Calu3 (cell line): ENCODE measurements at regions not wholly inside any gene's neighbourhood (a gene's known extent, or its start where the extent isn't known, plus 50 kb on each side); places are given as distances from the start of the nearest gene placed in this dataset.
"Not testable (repeated sequence)": the region's sequence is repeated elsewhere in the genome, so short reads cannot be mapped to it uniquely, and the experiment has no call there.

ENCODE experiments used
- BruUV-seq: library from RNA; stranded (reverse); fragments of 400-500 nt; replicated peaks from 2 replicates; lab custom pipeline; 2021; lab: Mats Ljungman, UMichigan
- CTCF ChIA-PET: fragments of 300-600 bp; sonication (Branson Sonifier 250); formaldehyde crosslinking; loops from one replicate; lab custom pipeline; 2022; ENCODE audit warnings: antibody characterized with exemption; lab: Charles Lee
- DNase-seq: peaks from one replicate; pipeline ENCODE4 v3.0.0; 2022
- H3K27ac Mint-ChIP-seq: one replicate; pipeline ENCODE4 v1.8.0; 2022; ENCODE audit warnings: mixed read lengths; ENCODE audit not compliant: unreplicated experiment
- H3K27me3 Mint-ChIP-seq: one replicate; pipeline ENCODE4 v1.8.0; 2022; ENCODE audit warnings: mixed read lengths; ENCODE audit not compliant: unreplicated experiment
- H3K36me3 Mint-ChIP-seq: one replicate; pipeline ENCODE4 v1.8.0; 2022; ENCODE audit warnings: mild to moderate bottlenecking, moderate library complexity, mixed read lengths; ENCODE audit not compliant: insufficient read depth, unreplicated experiment
- H3K4me1 Mint-ChIP-seq: one replicate; pipeline ENCODE4 v1.8.0; 2022; ENCODE audit warnings: mild to moderate bottlenecking, low read depth, mixed read lengths; ENCODE audit not compliant: unreplicated experiment
- H3K4me3 Mint-ChIP-seq: one replicate; pipeline ENCODE4 v1.8.0; 2022; ENCODE audit warnings: mild to moderate bottlenecking, low read depth, moderate library complexity, mixed read lengths; ENCODE audit not compliant: unreplicated experiment
- H3K9me3 Mint-ChIP-seq: one replicate; pipeline ENCODE4 v1.8.0; 2022; ENCODE audit warnings: low read depth, mixed read lengths; ENCODE audit not compliant: unreplicated experiment
- intact Hi-C: fragments of 100-400 bp; cut with micrococcal nuclease; formaldehyde crosslinking; loops from one replicate; pipeline ENCODE4 v1.10.0; 2022; ENCODE audit not compliant: unreplicated experiment
- TF ChIP-seq, protein P1 (sequence below): fragments of 200-600 bp; IDR thresholded peaks from one replicate; pipeline ENCODE4 v1.8.0; 2022; ENCODE audit warnings: antibody characterized with exemption; ENCODE audit not compliant: unreplicated experiment

DNA sequence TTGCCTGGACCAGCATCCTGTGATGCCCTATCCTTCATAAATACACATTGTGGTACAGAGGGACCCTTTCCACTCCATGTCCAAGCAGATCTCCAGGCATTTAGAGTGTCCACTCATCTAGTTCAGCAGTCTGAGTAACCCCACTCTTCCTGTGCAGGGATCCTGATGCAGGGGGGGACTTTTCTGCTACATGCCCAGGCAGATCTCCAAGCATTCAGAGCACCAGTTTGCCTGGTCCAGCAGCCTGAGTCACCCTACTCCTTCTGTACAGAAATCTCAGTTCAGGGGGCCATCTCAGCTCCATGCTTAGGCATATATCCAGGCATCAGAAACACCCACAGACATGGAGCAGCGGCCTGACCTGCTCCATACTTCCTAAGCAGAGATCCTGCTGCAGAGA lies 1089.8 kb downstream of the FAT4 start:
- Mint-ChIP-seq H3K27ac (no peak overlapping the region), H3K9me3 (no peaks in the 10 kb centered on the region), H3K4me3 (no peak overlapping the region), H3K4me1 (no peaks in the 10 kb centered on the region), H3K36me3 (no peaks in the 10 kb centered on the region), H3K27me3 (no peaks in the 10 kb centered on the region)
- TF ChIP-seq, protein P1, sequence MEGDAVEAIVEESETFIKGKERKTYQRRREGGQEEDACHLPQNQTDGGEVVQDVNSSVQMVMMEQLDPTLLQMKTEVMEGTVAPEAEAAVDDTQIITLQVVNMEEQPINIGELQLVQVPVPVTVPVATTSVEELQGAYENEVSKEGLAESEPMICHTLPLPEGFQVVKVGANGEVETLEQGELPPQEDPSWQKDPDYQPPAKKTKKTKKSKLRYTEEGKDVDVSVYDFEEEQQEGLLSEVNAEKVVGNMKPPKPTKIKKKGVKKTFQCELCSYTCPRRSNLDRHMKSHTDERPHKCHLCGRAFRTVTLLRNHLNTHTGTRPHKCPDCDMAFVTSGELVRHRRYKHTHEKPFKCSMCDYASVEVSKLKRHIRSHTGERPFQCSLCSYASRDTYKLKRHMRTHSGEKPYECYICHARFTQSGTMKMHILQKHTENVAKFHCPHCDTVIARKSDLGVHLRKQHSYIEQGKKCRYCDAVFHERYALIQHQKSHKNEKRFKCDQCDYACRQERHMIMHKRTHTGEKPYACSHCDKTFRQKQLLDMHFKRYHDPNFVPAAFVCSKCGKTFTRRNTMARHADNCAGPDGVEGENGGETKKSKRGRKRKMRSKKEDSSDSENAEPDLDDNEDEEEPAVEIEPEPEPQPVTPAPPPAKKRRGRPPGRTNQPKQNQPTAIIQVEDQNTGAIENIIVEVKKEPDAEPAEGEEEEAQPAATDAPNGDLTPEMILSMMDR = no peak
- CTCF ChIA-PET = no interaction called here
- BruUV-seq = no TSS peak
- DNase-seq = no peak
- intact Hi-C loops = no loop called here

DNA sequence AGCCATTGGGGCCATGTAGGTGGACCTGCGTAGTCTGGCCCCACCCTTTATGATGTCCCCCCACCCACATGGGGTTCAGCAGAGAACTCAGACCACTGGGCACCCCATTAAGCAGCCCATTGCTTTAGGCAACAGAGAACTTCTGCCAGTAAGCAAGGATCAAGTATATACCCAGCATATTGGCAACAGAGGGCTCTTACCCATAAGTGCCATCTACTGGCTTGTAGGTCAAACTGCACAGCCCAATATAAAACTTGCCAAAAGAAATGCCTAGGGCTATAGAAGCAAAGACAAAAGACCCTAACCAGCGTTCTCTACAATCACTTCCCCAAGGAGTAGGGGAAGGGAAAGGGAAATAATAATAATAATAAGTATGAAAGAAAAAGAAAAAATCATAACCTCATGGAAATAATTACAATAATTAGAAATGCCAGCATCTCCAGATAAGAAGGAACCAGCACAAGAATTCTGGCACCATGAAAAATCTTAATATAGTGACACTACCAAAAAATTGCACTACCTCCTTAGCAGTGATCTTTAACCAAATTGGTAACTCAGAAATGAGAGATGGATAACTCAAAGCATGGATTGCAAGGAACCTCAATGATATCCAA lies 1090.7 kb downstream of the FAT4 start:
- BruUV-seq = no TSS peak
- Mint-ChIP-seq H3K4me1 (no peaks in the 10 kb centered on the region), H3K36me3 (no peaks in the 10 kb centered on the region), H3K4me3 (no peak overlapping the region), H3K9me3 (no peaks in the 10 kb centered on the region), H3K27ac (no peak overlapping the region), H3K27me3 (no peaks in the 10 kb centered on the region)
- CTCF ChIA-PET = no interaction called here
- intact Hi-C loops = loop anchor here (5.0 kb wide), 1 partner anchor 1088 kb away; no protein-coding TSS in a partner anchor
- DNase-seq = no peak
- TF ChIP-seq, protein P1 = no peak

DNA sequence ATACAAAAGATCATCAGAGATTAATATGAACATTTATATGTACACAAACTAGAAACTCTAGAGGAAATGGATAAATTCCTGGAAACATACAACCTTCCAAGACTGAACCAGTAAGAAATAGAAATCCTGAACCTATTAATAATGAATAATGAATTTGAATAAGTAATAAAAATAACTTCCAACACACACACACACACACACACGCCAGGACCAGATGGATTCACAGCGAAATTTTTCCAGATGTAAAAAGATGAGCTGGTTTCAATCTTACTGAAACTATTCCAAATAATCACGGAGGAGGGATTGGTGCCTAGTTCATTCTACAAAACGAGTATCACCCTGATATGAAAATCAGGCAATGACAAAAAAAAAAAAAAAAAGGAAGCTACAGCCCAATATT lies 1095.0 kb downstream of the FAT4 start:
- no peaks in the 10 kb centered on the region for H3K36me3 Mint-ChIP-seq
- H3K27me3 Mint-ChIP-seq = no peaks in the 10 kb centered on the region
- CTCF ChIA-PET = no interaction called here
- H3K27ac Mint-ChIP-seq = no peak overlapping the region
- no peak overlapping the region for H3K4me3 Mint-ChIP-seq
- no TSS peak for BruUV-seq
- H3K9me3 Mint-ChIP-seq = no peaks in the 10 kb centered on the region
- intact Hi-C loops = loop anchor here (5.0 kb wide), 1 partner anchor 1092 kb away; no protein-coding TSS in a partner anchor
- no peak for DNase-seq
- no peaks in the 10 kb centered on the region for H3K4me1 Mint-ChIP-seq
- TF ChIP-seq, protein P1 = no peak

DNA sequence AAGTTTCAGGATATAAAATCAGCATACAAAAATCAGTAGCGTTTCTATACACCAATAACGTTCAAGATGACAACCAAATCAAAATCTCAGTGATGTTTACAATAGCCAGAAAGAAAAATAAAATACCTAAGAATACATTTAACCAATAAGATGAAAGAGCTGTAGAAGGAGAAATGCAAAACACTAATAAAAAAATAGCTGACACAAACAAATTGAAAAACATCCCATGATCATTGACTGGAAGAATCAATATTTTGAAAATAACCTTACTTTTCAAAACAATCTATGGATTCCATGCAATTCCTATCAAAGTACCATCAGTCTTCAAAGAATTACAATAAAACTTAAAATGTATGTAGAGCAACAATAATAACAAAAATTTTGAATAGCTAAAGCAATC lies 1096.3 kb downstream of the FAT4 start:
- intact Hi-C loops = no loop called here
- no TSS peak for BruUV-seq
- H3K36me3 Mint-ChIP-seq = no peaks in the 10 kb centered on the region
- CTCF ChIA-PET = no interaction called here
- H3K9me3 Mint-ChIP-seq = no peaks in the 10 kb centered on the region
- TF ChIP-seq, protein P1 = no peak
- H3K4me1 Mint-ChIP-seq = no peaks in the 10 kb centered on the region
- no peak for DNase-seq
- H3K27ac Mint-ChIP-seq = no peak overlapping the region
- no peaks in the 10 kb centered on the region for H3K27me3 Mint-ChIP-seq
- no peak overlapping the region for H3K4me3 Mint-ChIP-seq

DNA sequence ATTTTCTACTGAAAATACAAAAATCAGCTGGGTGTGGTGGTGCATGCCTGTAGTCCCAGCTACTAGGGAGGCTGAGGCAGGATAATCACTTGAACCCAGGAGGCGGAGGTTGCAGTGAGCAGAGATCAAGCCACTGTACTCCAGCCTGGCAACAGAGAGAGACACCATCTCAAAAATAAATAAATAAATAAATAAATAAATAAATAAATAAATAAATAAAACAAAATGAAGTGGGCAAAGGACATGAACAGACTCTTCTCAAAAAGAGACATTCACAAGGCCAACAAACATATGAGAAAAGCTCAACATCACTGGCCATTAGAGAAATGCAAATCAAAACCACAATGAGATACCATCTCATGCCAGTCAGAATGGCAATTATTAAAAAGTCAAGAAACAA lies 1097.6 kb downstream of the FAT4 start:
- H3K36me3 Mint-ChIP-seq, H3K4me3 Mint-ChIP-seq, intact Hi-C loops, CTCF ChIA-PET, H3K27me3 Mint-ChIP-seq, H3K4me1 Mint-ChIP-seq, BruUV-seq, H3K9me3 Mint-ChIP-seq, H3K27ac Mint-ChIP-seq, DNase-seq: not testable (repeated sequence)
